IMR-90 (cell line): ENCODE measurements at regions not wholly inside any gene's neighbourhood (a gene's known extent, or its start where the extent isn't known, plus 50 kb on each side); places are given as distances from the start of the nearest gene placed in this dataset.

ENCODE experiments used
- CEBPB ChIP-seq: IDR thresholded peaks from 2 replicates; pipeline ENCODE4 v1.6.1; 2012; ENCODE audit warnings: low read depth, low read length, improper control_type of control experiment
- CTCF ChIP-seq: conservative IDR thresholded peaks from 2 replicates; pipeline ENCODE4 v1.5.1; 2012; ENCODE audit warnings: mild to moderate bottlenecking, low read depth, low read length, improper control_type of control experiment
- FOS ChIP-seq: fragments of 150-350 bp; IDR thresholded peaks from 2 replicates; pipeline ENCODE4 v1.6.1; 2016; ENCODE audit warnings: low read depth, low read length
- MAFK ChIP-seq: IDR thresholded peaks from 2 replicates; pipeline ENCODE4 v1.6.1; 2012; ENCODE audit warnings: low read depth, low read length, improper control_type of control experiment
- MAZ ChIP-seq: IDR thresholded peaks from 2 replicates; pipeline ENCODE4 v1.6.1; 2012; ENCODE audit warnings: low read depth, mild to moderate bottlenecking, low read length, improper control_type of control experiment, moderate library complexity, borderline replicate concordance
- MXI1 ChIP-seq: IDR thresholded peaks from 2 replicates; pipeline ENCODE4 v1.6.1; 2012; ENCODE audit warnings: low read depth, mild to moderate bottlenecking, low read length, moderate library complexity, borderline replicate concordance
- POLR2A ChIP-seq: IDR thresholded peaks from 2 replicates; pipeline ENCODE4 v1.6.1; 2012; ENCODE audit warnings: mild to moderate bottlenecking, low read depth, low read length

GRCh38 chrX:109922190-109922589 is 80.7 kb upstream of the TMEM164 start:
- TF ChIP-seq MAZ (no peak), CTCF (no peak), MAFK (no peak), FOS (no peak), CEBPB (no peak), POLR2A (no peak), MXI1 (no peak)
